CD4-positive, alpha-beta T cell treated with Interleukin-12 subunit alpha and Interleukin-12 subunit beta, for 1 hour (primary cell): ENCODE measurements at regions not wholly inside any gene's neighbourhood (a gene's known extent, or its start where the extent isn't known, plus 50 kb on each side); places are given as distances from the start of the nearest gene placed in this dataset.
"Not testable (repeated sequence)": the region's sequence is repeated elsewhere in the genome, so short reads cannot be mapped to it uniquely, and the experiment has no call there.

Experiments used
- DNase-seq: peaks from one replicate; pipeline ENCODE4 v3.0.0-alpha.2; 2020

DNA sequence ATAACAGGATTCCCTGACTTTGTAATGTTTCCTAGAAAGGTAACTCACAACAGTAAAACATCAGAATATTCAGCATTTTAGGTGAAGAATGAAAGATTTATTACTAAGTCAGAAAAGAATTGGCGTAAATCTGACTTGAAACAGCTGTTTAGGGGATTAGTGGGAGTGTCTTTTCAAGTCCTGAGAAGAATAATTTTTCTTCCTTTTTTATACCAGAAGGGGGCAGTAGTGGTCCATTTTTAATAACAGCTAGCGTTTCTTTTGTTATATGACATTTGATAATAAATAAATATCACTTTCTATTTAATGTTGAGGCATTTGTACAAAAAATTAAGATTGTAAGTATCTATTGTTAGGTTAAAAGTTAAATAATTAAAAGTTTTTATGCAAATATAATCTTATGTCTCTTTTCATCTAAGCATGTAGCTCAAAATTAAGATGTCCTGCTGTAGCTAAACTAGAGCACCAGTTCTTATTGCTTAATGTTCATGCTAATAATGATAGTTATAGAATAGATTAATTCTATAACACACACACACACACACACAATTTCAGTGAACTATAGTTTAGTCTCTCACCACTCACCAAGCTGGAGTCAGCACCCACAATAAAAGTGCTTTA is 258.7 kb upstream of the ARRDC3 start:
- DNase-seq, result peak; percentile 30

DNA sequence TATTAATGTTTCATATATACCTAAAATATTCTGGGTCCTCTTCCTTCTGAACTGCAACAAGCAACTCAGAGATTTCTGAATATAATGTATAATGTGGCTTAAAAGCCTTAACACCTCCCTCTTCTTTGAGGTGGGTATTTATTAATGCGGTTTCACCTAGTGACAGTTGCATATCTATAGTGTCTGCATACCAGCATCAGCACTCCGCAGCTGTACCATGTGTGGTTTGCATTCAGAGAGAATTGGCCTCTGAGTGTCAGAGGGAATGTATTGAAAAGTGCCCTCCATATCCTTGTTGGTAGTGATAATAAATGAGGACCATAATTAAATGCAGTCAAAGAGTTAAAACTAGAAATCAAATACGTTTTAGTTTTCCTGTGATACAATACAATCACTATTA is 256.6 kb upstream of the ARRDC3 start:
- DNase-seq, result no peak

DNA sequence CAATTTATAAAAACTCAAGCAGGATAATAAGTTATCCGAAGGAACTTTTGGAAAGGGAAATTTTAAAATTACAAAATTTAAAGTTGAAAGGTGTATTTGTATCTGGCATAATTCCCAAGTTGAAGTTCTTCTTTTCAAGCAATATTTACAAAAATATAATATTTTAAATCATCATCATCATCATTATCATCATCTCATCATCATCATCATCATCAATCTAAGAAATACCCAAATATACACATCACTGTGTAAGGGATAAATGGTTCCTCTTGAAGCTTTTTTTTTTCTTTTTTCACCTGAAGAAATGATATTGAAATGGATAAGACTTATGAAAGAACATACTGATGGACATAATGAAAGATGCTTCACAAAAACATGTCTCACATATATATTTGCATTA is 254.9 kb upstream of the ARRDC3 start:
- no peak for DNase-seq

DNA sequence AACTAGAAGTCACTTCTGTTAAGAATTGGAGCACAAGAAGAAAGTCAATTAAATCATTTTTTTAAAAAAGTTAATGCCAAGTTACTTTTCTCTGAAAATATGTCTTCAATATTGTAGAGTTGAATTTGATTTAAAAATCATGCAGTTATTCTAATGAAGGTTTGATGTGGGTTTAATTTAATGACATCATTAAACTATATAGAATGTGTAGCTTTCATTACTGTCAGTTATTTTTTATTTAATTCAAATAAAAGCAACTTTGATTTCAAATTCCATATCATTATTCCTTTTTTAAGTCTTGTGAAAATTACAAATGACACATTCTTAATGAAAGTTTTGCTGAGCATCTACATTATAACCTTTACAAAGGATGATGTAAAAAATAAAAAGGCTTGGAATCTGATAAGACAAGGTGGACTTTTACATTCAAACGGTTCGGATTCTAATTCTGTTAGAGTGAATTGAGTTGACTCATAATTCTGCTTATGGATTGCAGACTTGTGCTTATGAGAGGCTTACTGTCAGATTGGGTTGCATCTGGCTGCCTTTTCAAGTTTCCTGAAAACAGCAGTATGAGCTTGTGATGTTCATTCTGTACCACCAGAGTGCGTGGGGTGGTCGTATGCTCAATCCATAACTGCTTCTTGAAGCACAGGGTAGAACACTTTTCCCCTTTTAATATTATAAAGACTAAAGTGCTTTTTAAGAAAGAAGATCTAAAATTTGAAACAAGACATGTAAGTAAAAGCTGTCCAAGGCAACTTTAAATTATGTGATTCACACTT is 253.0 kb upstream of the ARRDC3 start:
- no peak for DNase-seq

DNA sequence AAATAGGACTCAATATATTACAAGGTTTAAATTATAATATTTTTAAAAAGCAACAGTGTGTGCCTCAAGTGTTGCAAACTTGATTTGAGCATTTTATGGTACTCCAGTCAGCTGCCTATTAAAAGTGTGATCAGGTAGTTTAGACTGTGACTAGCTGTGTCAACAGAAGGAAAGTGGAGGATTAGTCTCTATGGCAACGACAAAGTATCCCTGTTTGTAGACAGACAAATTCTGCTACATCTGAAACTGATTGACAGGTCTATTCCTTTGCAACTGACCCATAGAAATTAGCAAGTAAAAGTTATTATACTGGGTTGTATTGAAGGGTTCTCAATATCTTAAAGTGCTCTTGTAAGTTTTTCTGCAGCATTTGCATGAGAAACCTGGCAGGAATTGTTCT is 249.8 kb upstream of the ARRDC3 start:
- DNase-seq, result no peak

DNA sequence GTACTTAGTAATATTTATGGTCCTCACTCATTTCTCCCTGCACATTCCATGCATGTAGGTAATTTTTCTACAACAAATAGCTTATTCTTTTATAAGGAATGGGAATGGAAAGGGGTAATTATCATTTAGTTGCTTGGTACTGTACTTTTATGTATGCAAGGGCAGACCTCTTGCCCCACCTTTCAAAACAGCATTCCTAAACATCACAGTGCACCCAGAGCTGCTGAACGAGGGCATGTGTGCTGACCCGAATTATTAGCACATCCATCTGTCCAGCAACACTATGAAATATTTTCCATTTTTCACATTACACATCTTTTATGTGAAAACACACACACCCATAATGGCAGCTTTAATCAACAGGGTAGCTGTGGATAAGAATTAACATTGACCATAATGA is 228.6 kb upstream of the ARRDC3 start:
- no peak for DNase-seq

DNA sequence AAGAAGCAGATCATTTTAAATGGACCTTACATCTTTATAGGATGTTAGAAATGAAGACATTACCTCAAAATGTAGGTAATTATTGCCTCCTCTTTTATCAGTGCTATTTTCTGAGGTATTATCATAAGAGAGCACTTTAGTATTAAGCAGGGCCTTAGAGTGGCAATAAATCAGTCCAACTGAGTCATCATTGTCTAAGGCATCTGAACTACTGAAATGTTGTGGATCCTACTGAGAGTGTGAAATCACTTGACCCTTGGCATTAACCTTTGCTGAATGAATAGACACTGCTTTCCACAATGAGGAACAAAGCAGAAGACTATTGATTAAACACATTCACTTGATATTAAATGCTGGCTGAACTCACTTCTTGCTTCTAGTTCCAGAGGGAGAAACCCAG is 224.6 kb upstream of the ARRDC3 start:
- no peak for DNase-seq

DNA sequence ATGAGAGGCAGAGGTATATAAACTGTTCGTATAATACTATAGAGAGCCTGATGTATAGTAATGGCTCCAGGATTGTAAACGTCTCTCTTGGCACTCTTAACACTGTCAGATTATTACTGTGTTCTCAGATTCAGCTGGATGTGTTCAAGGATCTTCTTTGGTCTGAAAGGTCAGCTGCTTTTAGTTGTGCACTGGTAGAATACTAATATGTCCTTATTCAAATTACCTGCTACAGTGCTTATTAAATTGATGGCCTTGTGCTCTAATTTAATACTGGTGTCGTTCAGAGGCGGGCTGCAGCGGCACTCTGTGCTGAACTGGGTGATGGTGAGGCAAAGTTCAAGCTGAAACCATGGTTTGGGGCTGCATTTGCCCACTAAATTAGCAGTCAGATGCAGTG is 216.7 kb upstream of the ARRDC3 start:
- no peak for DNase-seq

DNA sequence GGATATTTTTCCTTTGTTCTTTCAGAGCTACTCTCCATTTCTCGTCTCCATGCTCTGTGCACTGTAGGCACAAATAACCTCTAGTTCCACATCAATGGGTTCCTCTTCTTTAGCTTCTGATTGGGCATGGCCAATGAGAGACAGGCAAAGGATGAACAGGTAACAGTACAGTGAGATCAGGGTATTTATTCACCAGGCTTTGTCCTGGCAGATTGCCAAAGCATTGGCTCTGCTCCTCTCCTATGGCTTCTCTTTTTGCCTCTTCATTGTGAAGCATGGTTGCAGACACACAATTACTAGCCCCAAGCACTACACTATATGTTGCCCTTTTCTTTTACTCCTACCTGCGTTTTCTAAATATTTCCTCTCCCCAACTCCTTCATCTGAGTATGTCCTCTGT is 215.1 kb upstream of the ARRDC3 start:
- DNase-seq, result no peak

DNA sequence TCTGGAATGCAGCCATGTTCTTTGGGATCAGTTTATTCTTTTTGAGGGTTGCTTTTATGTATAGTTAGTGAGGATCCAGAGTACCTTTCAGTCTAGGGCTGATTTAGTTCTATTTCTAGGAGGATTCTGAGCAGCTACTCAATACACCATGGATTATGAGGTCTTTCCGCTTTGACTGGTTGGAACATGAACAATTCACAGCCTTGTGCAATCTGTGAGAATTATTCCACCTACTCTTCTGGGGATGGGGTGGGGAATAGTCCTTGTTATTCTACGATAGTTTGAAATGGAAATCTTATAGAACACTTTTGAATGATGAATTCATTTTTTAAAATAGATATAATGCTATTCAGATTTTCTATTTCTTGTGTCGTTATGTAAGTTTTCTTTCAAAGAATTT is 212.3 kb upstream of the ARRDC3 start:
- no peak for DNase-seq

DNA sequence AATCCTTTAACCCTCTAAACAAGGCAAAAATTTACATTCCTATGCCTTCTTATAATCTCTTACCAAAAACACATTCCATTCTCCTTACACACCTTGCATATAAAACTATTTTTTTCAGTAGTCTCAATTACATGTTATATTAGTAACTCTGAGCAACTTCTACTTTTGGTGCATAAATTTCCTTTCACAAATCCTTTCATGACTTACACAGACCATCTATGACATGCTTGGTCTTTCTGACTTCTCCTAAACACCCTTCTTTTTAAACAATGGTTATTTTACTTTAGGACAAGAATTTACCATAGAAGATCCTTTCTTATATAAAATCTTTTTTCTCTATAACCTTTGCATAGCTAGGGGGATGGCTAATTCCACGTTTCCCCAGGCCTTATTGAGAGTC is 208.0 kb upstream of the ARRDC3 start:
- no peak for DNase-seq

DNA sequence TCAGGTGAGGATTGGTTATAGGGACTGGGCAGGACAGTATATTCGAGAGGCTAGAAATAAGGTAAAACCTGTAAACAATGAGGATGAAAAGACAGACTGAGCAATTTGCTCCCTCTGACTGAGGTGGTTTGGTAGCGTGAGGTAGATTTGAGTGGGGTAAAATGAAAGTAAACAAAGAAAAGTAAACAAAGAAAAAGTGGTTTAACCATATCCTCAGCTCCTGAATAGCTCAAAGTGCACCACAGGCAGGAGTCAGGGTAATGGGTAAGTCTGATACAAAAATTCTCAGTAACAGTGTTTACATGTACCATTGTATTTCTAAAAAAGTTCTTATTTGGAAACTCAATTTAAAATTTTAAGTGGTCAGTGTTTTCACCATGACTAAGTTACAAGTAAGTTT is 203.1 kb upstream of the ARRDC3 start:
- DNase-seq, result no peak

DNA sequence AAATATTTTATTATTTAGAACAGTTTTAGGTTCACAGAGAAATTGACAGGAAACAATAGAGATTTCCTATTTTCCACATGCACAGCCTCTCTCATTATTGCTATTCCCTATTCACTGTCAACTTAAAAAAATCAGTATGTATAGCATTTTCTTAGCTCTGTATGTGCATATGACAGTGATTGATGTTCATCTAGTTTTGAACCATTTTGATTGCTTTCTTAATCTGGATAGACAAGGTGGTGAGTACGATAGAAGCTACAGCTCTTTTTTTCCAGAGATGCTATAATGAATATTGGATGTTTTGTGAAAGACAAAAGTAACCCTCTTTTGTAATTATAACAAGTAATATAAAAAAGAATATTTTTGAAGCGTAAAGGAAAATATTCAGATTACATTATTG is 201.2 kb upstream of the ARRDC3 start:
- no peak for DNase-seq

DNA sequence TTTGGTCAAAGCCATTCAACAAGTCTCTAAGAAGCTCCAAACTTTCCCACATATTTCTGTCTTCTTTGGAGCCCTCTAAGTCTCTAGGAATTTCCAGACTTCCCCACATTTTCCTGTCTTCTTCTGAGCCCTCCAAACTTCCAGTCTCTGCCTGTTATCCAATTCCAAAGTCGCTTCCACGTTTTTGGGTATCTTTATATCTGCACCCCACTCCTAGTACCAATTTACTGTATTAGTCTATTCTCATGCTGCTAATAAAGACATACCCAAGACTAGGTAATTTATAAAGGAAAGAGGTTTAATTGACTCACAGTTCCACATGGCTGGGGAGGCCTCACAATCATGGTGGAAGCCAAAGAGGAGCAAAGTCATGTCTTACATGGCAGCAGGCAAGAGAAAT is 182.9 kb upstream of the ARRDC3 start:
- DNase-seq, result not testable (repeated sequence)

DNA sequence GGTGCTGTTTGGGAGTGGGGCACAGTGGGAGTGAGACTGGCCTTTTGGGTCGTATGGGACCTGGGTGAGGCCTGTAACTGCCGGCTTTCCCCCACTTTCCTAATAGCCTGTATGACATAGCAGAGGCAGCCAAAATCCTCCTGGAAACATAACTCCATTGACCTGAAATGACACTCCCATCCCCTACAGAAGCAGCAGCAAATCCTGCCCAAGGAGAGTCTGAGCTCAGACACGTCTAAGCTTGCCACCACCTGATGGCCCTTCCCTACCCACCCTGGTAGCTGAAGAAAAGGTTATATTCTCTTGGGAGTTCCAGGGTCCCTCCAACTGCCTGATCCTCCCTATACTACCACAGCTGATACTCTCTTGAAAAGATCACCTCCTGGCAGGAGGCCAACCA is 179.8 kb upstream of the ARRDC3 start:
- no peak for DNase-seq

DNA sequence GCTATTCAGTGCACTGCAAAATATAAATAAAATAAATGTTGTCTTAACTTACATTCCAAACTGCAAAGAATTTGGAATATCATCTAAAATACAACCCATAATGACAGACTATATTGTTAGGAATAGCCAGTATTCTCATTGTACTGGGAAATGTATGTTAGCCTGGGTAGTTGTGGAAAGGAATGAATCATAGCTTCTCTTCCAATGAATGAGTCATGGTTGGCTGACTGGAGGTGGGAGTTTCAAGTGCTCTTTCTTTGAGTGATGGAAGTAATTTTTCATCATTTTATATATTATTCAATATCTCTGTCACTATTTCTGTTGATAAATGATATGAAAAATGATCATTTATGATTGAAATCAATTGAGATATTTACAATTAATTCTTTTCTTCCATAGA is 158.6 kb upstream of the ARRDC3 start:
- DNase-seq, result no peak

DNA sequence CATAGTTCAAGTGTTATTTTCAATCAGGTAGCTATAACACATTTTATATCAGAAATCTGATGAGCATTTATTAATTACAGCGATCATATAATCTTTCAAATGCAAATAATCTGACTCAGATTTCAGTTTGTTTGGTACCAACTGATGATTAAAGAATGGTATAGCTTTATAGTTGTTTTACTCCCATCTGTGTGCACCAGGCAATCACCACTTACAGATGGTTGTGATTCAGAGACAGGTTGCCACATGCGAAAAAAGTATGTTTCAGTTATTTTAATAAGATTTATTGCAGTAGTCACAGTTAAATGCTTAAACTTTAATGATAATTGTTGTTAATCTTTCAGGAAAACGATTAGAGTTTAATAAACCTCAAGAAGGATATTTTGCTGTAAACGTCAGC is 155.1 kb upstream of the ARRDC3 start:
- no peak for DNase-seq

DNA sequence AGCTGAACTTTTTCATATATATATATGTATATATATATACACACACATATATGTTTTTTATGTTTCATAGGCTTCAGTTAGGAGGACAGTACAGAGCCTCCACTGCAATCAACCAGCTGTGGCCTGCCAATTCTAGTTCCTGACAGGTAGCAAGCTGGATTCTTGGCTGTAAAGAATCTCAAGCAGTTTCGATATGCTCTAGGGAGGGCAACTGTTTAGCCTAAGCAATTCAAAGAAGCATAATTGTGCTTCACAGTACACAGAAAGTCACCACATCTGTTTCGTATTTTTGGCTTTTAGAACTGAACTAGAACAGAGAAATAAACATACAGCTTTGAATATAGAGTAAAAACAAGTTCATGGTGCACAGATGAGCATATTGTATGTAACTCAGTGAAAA is 152.4 kb upstream of the ARRDC3 start:
- DNase-seq, result no peak

DNA sequence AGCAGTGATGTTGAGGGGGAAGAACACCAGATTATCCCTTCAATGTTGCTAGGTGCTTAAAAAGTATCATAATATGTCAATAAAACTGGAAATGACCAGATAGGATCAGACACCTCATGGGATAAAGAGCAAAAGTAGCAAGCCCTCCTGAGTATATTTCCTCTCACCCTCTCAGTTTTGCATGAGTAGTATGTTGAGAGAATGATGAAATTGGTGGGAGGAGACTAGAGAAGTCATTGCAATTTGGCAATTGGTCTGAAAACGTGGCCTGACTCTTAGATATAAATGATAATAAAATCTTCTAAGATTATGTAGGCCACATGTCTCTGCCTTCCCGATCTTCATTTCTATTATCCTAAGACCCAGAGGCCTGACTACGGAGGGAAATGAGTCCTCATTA is 151.2 kb upstream of the ARRDC3 start:
- DNase-seq, result no peak

DNA sequence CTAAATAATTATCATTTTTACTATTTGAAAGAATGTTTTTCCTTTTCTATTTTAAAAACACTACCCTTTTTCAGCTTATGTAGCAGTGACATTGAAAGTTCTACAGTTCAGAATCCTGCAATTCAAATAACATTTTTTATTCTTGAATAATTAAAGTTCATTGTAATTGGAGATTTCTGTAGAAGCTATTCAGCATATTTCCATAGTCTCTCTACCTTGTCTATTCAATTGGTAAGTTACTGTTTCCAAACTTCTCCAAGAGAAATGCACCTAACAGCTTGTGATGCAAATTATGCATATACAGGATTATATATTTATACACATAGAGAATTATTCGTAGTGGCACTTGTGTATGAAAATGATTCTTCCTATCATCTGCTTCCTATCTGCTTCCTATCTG is 149.7 kb upstream of the ARRDC3 start:
- no peak for DNase-seq

DNA sequence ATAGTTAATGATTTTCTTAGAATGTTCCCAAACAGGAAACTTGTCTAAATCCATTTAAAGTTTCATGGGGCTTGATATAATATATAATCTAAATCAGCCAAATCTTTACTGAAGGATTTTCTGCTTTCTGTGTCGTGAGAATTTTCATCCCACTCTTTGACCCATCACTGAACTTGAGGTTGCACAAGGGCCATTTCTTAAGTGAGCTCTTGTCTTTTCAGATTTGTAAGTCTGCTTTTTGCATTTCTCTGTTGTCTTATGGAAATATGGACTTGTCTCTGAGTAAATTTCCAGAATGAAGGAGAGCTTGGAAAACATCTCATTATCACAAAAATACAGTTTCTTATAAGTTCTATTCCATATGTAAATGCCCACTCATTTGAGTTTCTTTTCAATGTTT is 149.2 kb upstream of the ARRDC3 start:
- DNase-seq, result no peak

DNA sequence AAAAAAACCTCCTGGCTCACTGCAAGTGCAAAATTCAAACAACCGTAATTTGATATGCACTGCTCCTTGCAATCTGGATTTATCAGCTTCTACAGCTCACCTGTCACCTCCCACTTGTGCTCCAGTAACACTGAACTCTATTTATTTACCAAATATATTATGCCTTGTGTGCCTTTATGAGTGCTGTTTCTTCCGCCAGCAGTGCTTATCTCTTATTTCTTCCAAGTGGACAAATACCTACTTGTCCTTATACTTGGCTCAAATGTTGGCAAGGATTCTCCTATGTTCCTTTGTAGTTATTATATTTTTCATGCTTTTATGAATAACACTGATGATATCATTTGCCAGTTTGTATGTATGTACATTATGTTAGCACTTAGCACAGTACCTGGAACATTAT is 145.7 kb upstream of the ARRDC3 start:
- no peak for DNase-seq

DNA sequence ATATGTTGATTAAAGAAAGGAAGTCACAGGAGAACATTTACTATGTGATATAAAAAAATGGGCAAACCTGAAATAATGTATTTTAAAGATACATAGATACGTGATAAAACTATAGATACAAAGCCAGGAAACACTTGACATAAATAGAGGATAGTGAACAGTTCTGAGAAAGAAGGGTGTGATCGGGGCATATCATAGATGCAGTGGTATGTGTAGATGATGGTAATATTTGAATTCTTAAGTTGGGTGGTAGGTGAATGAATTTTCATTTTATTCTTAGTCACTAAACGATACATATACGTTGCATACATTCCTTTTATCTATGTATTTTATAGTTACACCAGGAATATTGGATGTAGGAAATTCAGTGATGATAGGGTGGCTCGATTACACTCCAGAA is 138.7 kb upstream of the ARRDC3 start:
- DNase-seq, result no peak

DNA sequence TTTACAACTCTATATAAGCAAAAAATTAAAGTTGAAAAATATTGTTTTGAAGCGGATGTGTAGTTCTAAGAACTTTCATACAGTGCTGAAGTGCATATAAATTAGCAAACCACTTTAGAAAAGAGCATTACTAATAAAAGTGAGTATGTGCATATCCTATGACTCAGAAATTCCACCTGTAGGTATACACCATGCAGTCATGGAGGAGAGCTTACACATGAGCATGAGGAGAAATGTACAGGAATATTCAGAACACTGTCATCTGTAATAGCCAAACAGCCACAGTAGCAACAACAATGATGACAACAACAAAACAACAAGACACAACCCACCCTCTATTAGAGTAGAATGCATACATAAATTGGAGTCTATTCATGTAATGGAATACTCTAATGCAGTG is 138.2 kb upstream of the ARRDC3 start:
- no peak for DNase-seq

DNA sequence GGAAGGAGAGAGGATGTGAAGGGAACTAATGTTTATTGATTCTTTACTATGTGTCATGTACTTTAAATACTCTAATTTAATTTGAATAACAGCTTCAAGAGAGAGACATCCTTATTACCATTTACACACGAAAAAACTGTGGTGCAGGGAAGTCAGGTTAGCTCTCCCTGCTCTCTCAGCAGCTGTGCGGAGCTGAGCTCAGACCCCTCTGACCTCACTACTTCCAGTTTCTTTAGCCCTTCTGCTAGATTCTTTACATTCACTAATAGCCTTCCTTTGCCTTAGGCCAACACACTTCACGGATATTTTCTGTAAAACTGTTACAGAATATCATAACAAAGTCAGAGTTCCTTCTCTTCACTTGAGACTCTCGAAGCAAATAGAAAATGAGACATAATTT is 131.3 kb upstream of the ARRDC3 start:
- no peak for DNase-seq
